Loucy (cell line): ENCODE measurements at regions not wholly inside any gene's neighbourhood (a gene's known extent, or its start where the extent isn't known, plus 50 kb on each side); places are given as distances from the start of the nearest gene placed in this dataset.

Source experiments
- H2AFZ ChIP-seq: fragments of 200-600 bp; sonication (generic); 2 replicates; pipeline ENCODE4 v1.6.0; 2016; ENCODE audit warnings: antibody characterized with exemption, mild to moderate bottlenecking, low read length, moderate library complexity
- H3F3A ChIP-seq: fragments of 200-600 bp; 2 replicates; pipeline ENCODE4 v1.6.0; 2016; ENCODE audit warnings: antibody characterized with exemption, low read depth, mild to moderate bottlenecking
- H3K27me3 ChIP-seq: fragments of 200-600 bp; sonication (generic); 2 replicates; pipeline ENCODE4 v1.6.1; 2014; ENCODE audit warnings: low read length, mild to moderate bottlenecking; ENCODE audit not compliant: insufficient read depth, poor library complexity, severe bottlenecking
- H3K36me3 ChIP-seq: fragments of 200-600 bp; sonication (generic); 2 replicates; pipeline ENCODE4 v1.6.1; 2016; ENCODE audit warnings: low read length; ENCODE audit not compliant: insufficient read depth
- H3K4me1 ChIP-seq: fragments of 200-600 bp; sonication (generic); 2 replicates; pipeline ENCODE4 v1.5.1; 2014; ENCODE audit warnings: low read length, mild to moderate bottlenecking; ENCODE audit not compliant: insufficient read depth, poor library complexity, severe bottlenecking
- H3K4me2 ChIP-seq: fragments of 200-600 bp; sonication (generic); 2 replicates; pipeline ENCODE4 v1.6.0; 2014; ENCODE audit warnings: antibody characterized with exemption, low read length, low read depth, mild to moderate bottlenecking; ENCODE audit not compliant: poor library complexity, severe bottlenecking
- H3K4me3 ChIP-seq: fragments of 200-600 bp; sonication (generic); 2 replicates; pipeline ENCODE4 v1.5.1; 2014; ENCODE audit warnings: low read length, mild to moderate bottlenecking, mixed read lengths; ENCODE audit not compliant: poor library complexity, severe bottlenecking
- H3K79me2 ChIP-seq: fragments of 200-600 bp; sonication (generic); 2 replicates; pipeline ENCODE4 v1.6.1; 2014; ENCODE audit warnings: low read length; ENCODE audit not compliant: insufficient read depth
- H3K9ac ChIP-seq: fragments of 200-600 bp; sonication (generic); 2 replicates; pipeline ENCODE4 v1.6.0; 2014; ENCODE audit warnings: mild to moderate bottlenecking, low read depth, low read length, moderate library complexity; ENCODE audit not compliant: poor library complexity, severe bottlenecking
- H3K9me2 ChIP-seq: fragments of 200-600 bp; sonication (generic); replicated peaks from 2 replicates; pipeline ENCODE4 v1.6.1; 2016; ENCODE audit warnings: low read depth, low read length, mixed read lengths
- H3K9me3 ChIP-seq: fragments of 200-600 bp; sonication (generic); 2 replicates; pipeline ENCODE4 v1.6.1; 2014; ENCODE audit warnings: mild to moderate bottlenecking, antibody characterized with exemption, low read length, low read depth; ENCODE audit not compliant: insufficient read depth
- H4K20me1 ChIP-seq: fragments of 200-600 bp; sonication (generic); 2 replicates; pipeline ENCODE4 v1.6.0; 2014; ENCODE audit warnings: antibody characterized with exemption, low read length, mild to moderate bottlenecking; ENCODE audit not compliant: insufficient read depth, poor library complexity, severe bottlenecking
- EZH2phosphoT487 ChIP-seq: fragments of 200-600 bp; IDR thresholded peaks from 2 replicates; pipeline ENCODE4 v1.6.1; 2018; ENCODE audit warnings: antibody characterized with exemption, mild to moderate bottlenecking, moderate library complexity, borderline replicate concordance
- TF ChIP-seq, protein P1 (sequence below): fragments of 200-600 bp; sonication (generic); conservative IDR thresholded peaks from 2 replicates; pipeline ENCODE4 v1.5.1; 2014; ENCODE audit warnings: mild to moderate bottlenecking, antibody characterized with exemption, low read length

DNA sequence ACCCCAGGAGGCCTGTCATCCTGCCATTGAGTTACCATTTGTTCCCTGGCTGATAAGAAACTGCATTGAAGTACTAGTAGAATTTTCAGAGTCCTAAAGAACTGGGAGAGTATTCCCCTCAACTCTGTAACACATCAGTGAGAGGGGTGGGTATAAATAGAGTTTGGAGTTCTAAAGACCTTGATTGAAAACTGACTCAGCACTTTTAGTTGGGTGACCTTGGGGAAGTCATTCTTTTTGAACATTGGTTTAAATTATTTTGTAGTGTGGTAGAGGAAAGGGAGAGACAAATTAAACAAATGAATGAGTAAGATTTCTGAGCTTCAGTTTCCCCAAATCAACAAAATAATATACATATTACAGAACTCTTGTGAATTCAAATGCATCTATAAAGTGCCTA lies 344.5 kb upstream of the THBS1 start:
- Histone ChIP-seq H3K36me3 (no peaks in the 10 kb centered on the region), H3K4me3 (no peak overlapping the region), H2AFZ (no peak overlapping the region), H4K20me1 (no peaks in the 10 kb centered on the region), H3K4me2 (no peak overlapping the region), H3K9me3 (no peaks in the 10 kb centered on the region), H3K27me3 (no peaks in the 10 kb centered on the region), H3F3A (no peaks in the 10 kb centered on the region), H3K4me1 (no peaks in the 10 kb centered on the region), H3K79me2 (no peaks in the 10 kb centered on the region), H3K9ac (no peak overlapping the region), H3K9me2 (no peaks in the 10 kb centered on the region)
- TF ChIP-seq, protein P1, sequence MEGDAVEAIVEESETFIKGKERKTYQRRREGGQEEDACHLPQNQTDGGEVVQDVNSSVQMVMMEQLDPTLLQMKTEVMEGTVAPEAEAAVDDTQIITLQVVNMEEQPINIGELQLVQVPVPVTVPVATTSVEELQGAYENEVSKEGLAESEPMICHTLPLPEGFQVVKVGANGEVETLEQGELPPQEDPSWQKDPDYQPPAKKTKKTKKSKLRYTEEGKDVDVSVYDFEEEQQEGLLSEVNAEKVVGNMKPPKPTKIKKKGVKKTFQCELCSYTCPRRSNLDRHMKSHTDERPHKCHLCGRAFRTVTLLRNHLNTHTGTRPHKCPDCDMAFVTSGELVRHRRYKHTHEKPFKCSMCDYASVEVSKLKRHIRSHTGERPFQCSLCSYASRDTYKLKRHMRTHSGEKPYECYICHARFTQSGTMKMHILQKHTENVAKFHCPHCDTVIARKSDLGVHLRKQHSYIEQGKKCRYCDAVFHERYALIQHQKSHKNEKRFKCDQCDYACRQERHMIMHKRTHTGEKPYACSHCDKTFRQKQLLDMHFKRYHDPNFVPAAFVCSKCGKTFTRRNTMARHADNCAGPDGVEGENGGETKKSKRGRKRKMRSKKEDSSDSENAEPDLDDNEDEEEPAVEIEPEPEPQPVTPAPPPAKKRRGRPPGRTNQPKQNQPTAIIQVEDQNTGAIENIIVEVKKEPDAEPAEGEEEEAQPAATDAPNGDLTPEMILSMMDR = no peak
- no peak for TF ChIP-seq EZH2phosphoT487

DNA sequence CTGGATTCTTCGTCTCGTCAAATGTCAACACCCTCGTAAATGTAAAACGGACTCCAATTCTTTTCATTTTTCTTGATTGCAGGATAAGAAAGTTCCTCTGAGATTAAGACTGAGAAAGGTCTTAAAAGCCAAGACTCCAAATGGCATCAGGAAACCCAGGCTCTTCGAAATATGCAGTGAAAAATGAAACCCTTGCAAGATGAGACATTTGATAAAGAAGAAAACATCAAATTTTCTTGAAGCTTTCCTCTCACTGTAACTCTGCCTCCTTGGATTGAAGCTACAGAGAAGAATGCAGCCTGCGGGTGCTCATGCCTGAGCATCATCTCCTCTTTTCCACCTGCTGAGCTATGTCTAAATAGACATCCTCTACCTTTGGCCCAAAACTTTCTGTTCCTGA lies 342.4 kb upstream of the THBS1 start:
- no peaks in the 10 kb centered on the region for H3K36me3 ChIP-seq
- H3K4me2 ChIP-seq = no peak overlapping the region
- no peaks in the 10 kb centered on the region for H3K4me1 ChIP-seq
- no peaks in the 10 kb centered on the region for H3K27me3 ChIP-seq
- no peaks in the 10 kb centered on the region for H3F3A ChIP-seq
- no peaks in the 10 kb centered on the region for H3K79me2 ChIP-seq
- no peaks in the 10 kb centered on the region for H4K20me1 ChIP-seq
- H3K9ac ChIP-seq = no peak overlapping the region
- no peaks in the 10 kb centered on the region for H3K9me3 ChIP-seq
- no peaks in the 10 kb centered on the region for H3K9me2 ChIP-seq
- TF ChIP-seq, protein P1 = no peak
- no peak for TF ChIP-seq EZH2phosphoT487
- H3K4me3 ChIP-seq = no peak overlapping the region
- no peak overlapping the region for H2AFZ ChIP-seq

DNA sequence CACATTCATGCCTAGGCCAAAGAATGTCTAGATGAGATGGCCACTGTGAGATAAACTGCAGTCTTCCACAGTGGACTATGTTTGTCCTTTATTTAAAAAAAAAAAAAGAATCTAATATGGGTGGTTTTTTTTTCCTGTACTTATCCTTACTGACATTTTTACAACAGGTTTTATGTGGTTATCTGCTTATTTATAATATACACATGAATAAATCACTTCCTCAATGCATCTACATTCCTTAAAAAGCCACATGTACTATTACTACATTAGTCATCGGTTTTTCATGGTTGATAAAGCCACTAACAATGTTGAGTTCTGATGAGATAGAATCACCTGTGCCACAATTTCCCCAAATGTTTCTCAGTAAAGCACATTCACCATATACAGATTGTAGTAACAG lies 341.3 kb upstream of the THBS1 start:
- TF ChIP-seq EZH2phosphoT487 = no peak
- TF ChIP-seq, protein P1 = no peak
- Histone ChIP-seq H3K9me3 (no peaks in the 10 kb centered on the region), H2AFZ (no peak overlapping the region), H3K27me3 (no peaks in the 10 kb centered on the region), H3K4me3 (no peak overlapping the region), H3K79me2 (no peaks in the 10 kb centered on the region), H3K4me1 (no peaks in the 10 kb centered on the region), H3K36me3 (no peaks in the 10 kb centered on the region), H3K9ac (no peak overlapping the region), H4K20me1 (no peaks in the 10 kb centered on the region), H3K4me2 (no peak overlapping the region), H3F3A (no peaks in the 10 kb centered on the region), H3K9me2 (no peaks in the 10 kb centered on the region)
